Esophagus muscularis mucosa (tissue), 4 donors: ENCODE measurements at regions not wholly inside any gene's neighbourhood (a gene's known extent, or its start where the extent isn't known, plus 50 kb on each side); places are given as distances from the start of the nearest gene placed in this dataset.

Experiments
- DNase-seq: peaks from one replicate; pipeline ENCODE4 v3.0.0-alpha.2; 2017; ENCODE audit errors: extremely low spot score
- H3K27ac ChIP-seq, 4 donors: fragments of 200-600 bp; sonication (generic); replicated peaks in 1 of 4; 1 replicate in 3 of 4; 2 replicates in 1 of 4; pipeline ENCODE4 v1.5.1; 2016 to 2019; ENCODE audit warnings: mild to moderate bottlenecking in 1 of 4
- H3K27me3 ChIP-seq, 4 donors: fragments of 200-600 bp; sonication (generic); one replicate each; pipeline versions ENCODE4 v1.5.1 to v1.6.0; 2016 to 2019
- H3K36me3 ChIP-seq, 4 donors: fragments of 200-600 bp; sonication (generic); one replicate each; pipeline ENCODE4 v1.5.1; 2016 to 2019
- H3K4me1 ChIP-seq, 4 donors: fragments of 200-600 bp; sonication (generic); one replicate each; pipeline ENCODE4 v1.5.1; 2016 to 2019
- H3K4me3 ChIP-seq, 4 donors: fragments of 200-600 bp; sonication (generic); 1 replicate in 2 of 4; 2 replicates in 2 of 4; pipeline ENCODE4 v1.5.1; 2016 to 2019; ENCODE audit warnings: mild to moderate bottlenecking in 4 of 4, moderate library complexity in 1 of 4
- H3K9me3 ChIP-seq, 4 donors: fragments of 200-600 bp; sonication (generic); 1 replicate in 3 of 4; 2 replicates in 1 of 4; pipeline ENCODE4 v1.5.1; 2016 to 2019
- CTCF ChIP-seq, 3 experiments: fragments of 200-600 bp in 2 of 3; fragments of 450-650 bp in 1 of 3; sonication (generic) in 2 of 3; IDR thresholded peaks; one replicate each; pipeline ENCODE4 v1.5.1; 2017 to 2019; ENCODE audit warnings: antibody characterized with exemption in 3 of 3, mild to moderate bottlenecking in 2 of 3, moderate library complexity in 1 of 3
- EP300 ChIP-seq: sonication (generic); formaldehyde crosslinking; IDR thresholded peaks from one replicate; pipeline ENCODE4 v1.6.1; 2017; ENCODE audit warnings: antibody characterized with exemption
- POLR2A ChIP-seq: fragments of 450-650 bp; IDR thresholded peaks from one replicate; pipeline ENCODE4 v1.6.1; 2017; ENCODE audit warnings: antibody characterized with exemption, moderate library complexity, mild to moderate bottlenecking, low read depth
- POLR2AphosphoS5 ChIP-seq, 2 donors: sonication (generic); formaldehyde crosslinking; IDR thresholded peaks; one replicate each; pipeline ENCODE4 v1.6.1; 2017; ENCODE audit warnings: antibody characterized with exemption in 2 of 2
- WGBS: methylation state at CpG from one replicate; pipeline ENCODE4 v1.1.5; 2018; 5-methylcytosine and 5-hydroxymethylcytosine counted together
- intact Hi-C: fragments of 100-400 bp; cut with DNase I; formaldehyde crosslinking; loops from one replicate; pipeline ENCODE4 v1.15.1; 2023

- TF ChIP-seq EP300 = no peak
- intact Hi-C loops = no loop called here
- WGBS = 88% methylated on average over 3 of the region's 3 CpGs
- Histone ChIP-seq H3K4me3 (no peak overlapping the region), H3K27me3 (no peaks in the 10 kb centered on the region), H3K27ac (no peak overlapping the region), H3K4me1 (peaks cover 0 to 3% (median 0%) of the 10 kb centered on the region in 4 donors), H3K9me3 (peaks cover 0 to 6% (median 0%) of the 10 kb centered on the region in 4 donors), H3K36me3 (no peaks in the 10 kb centered on the region)
- no peak for DNase-seq
These were observed 65.0 kb upstream of the TMEM168 start for GRCh38 chr7:112855227-112855626.

- Histone ChIP-seq H3K27ac (no peak overlapping the region), H3K9me3 (peaks cover 0 to 6% (median 0%) of the 10 kb centered on the region in 4 donors), H3K27me3 (no peaks in the 10 kb centered on the region), H3K36me3 (no peaks in the 10 kb centered on the region), H3K4me3 (no peak overlapping the region), H3K4me1 (peaks cover 0 to 3% (median 0%) of the 10 kb centered on the region in 4 donors)
- TF ChIP-seq EP300 = no peak
- intact Hi-C loops = no loop called here
- no peak for DNase-seq
These were observed 64.0 kb upstream of the TMEM168 start for GRCh38 chr7:112854169-112854568.

GRCh38 chr7:112853422-112853821, 63.2 kb upstream of the TMEM168 start:
- TF ChIP-seq CTCF (IDR thresholded peaks at IDR 0.05) = no peak
- no peak overlapping the region for H3K4me3 ChIP-seq
- no peaks in the 10 kb centered on the region for H3K27me3 ChIP-seq
- H3K4me1 ChIP-seq = peaks cover 0 to 3% (median 0%) of the 10 kb centered on the region in 4 donors
- intact Hi-C loops = no loop called here
- DNase-seq = no peak
- no peak overlapping the region for H3K27ac ChIP-seq
- peaks cover 0 to 6% (median 0%) of the 10 kb centered on the region in 4 donors for H3K9me3 ChIP-seq
- H3K36me3 ChIP-seq = no peaks in the 10 kb centered on the region

- intact Hi-C loops = no loop called here
- TF ChIP-seq CTCF (IDR thresholded peaks at IDR 0.05) = no peak
- no peak for TF ChIP-seq EP300
- TF ChIP-seq POLR2A = no peak
- no peak for TF ChIP-seq POLR2AphosphoS5 (IDR thresholded peaks at IDR 0.05)
- Histone ChIP-seq H3K4me3 (no peak overlapping the region), H3K4me1 (no peaks in the 10 kb centered on the region), H3K9me3 (no peaks in the 10 kb centered on the region), H3K36me3 (no peaks in the 10 kb centered on the region), H3K27ac (no peak overlapping the region), H3K27me3 (no peaks in the 10 kb centered on the region)
- no peak for DNase-seq
- 100% methylated on average over 1 of the region's 1 CpG for WGBS
These were observed 53.0 kb upstream of the TMEM168 start for GRCh38 chr7:112843151-112843550.
